ENCODE measurements at regions not wholly inside any gene's neighbourhood (a gene's known extent, or its start where the extent isn't known, plus 50 kb on each side); places are given as distances from the start of the nearest gene placed in this dataset.

GRCh38 chr16:73887911-73888310 is 408.7 kb upstream of the PSMD7 start:
- TF ChIP-seq CTCF (IDR thresholded peaks at IDR 0.05) (no peak), POLR2A (IDR thresholded peaks at IDR 0.05) (no peak)
